WTC11 (cell line): ENCODE measurements at regions not wholly inside any gene's neighbourhood (a gene's known extent, or its start where the extent isn't known, plus 50 kb on each side); places are given as distances from the start of the nearest gene placed in this dataset.

Source experiments
- ATAC-seq: fragments of 200-7000 bp; cut with Tn5 transposase; 2 replicates; pipeline ENCODE4 v1.10.0; 2021; ENCODE audit warnings: mild to moderate bottlenecking, moderate library complexity
- CTCF ChIA-PET: fragments of 300-600 bp; sonication (Branson Sonifier 250); formaldehyde crosslinking; loops from one replicate; lab custom pipeline; 2021; ENCODE audit warnings: antibody characterized with exemption; lab: Charles Lee
- POLR2A ChIA-PET: fragments of 350-600 bp; sonication (Branson Sonifier 250); formaldehyde crosslinking; loops from one replicate; lab custom pipeline; 2021; ENCODE audit warnings: antibody characterized with exemption; lab: Charles Lee
- DNase-seq: peaks from one replicate; pipeline ENCODE4 v3.0.0; 2021; ENCODE audit warnings: low spot score
- H3K27ac Mint-ChIP-seq: 2 replicates; pipeline ENCODE4 v1.8.0; 2021; ENCODE audit warnings: mixed read lengths
- H3K27me3 Mint-ChIP-seq: 2 replicates; pipeline ENCODE4 v1.8.0; 2021; ENCODE audit warnings: low read depth, mild to moderate bottlenecking, moderate library complexity, mixed read lengths
- H3K36me3 Mint-ChIP-seq: 2 replicates; pipeline ENCODE4 v1.8.0; 2021; ENCODE audit warnings: mixed read lengths
- H3K4me1 Mint-ChIP-seq: 2 replicates; pipeline ENCODE4 v1.8.0; 2022; ENCODE audit warnings: mixed read lengths
- H3K4me3 Mint-ChIP-seq: 2 replicates; pipeline ENCODE4 v1.8.0; 2021; ENCODE audit warnings: mild to moderate bottlenecking, moderate library complexity, mixed read lengths
- H3K9me3 Mint-ChIP-seq: 2 replicates; pipeline ENCODE4 v1.8.0; 2021; ENCODE audit warnings: mixed read lengths
- FOXJ3 ChIP-seq: sonication (generic); formaldehyde crosslinking; IDR thresholded peaks from 2 replicates; pipeline ENCODE4 v1.9.0; 2021; ENCODE audit warnings: missing genetic modification reagents, mild to moderate bottlenecking, borderline replicate concordance
- FOXK1 ChIP-seq: sonication (generic); formaldehyde crosslinking; IDR thresholded peaks from 2 replicates; pipeline ENCODE4 v1.8.0; 2022; ENCODE audit warnings: mild to moderate bottlenecking, moderate library complexity, missing genetic modification reagents
- GABPB1 ChIP-seq: sonication (generic); formaldehyde crosslinking; IDR thresholded peaks from 2 replicates; pipeline ENCODE4 v1.8.1; 2023; ENCODE audit warnings: mild to moderate bottlenecking, missing genetic modification reagents
- GRHL2 ChIP-seq: fragments of 250-450 bp; sonication (Bioruptor Pico); IDR thresholded peaks from 2 replicates; pipeline ENCODE4 v1.8.0; 2022; ENCODE audit warnings: mild to moderate bottlenecking, moderate library complexity; ENCODE audit not compliant: insufficient replicate concordance, severe bottlenecking
- GTF2I ChIP-seq: fragments of 250-450 bp; sonication (Bioruptor Pico); conservative IDR thresholded peaks from 2 replicates; pipeline ENCODE4 v1.4.0; 2021; ENCODE audit warnings: mild to moderate bottlenecking
- JAZF1 ChIP-seq: fragments of 250-450 bp; sonication (Bioruptor Pico); IDR thresholded peaks from 2 replicates; pipeline ENCODE4 v1.9.0; 2021; ENCODE audit warnings: moderate library complexity, mild to moderate bottlenecking, inconsistent platforms
- JUN ChIP-seq: sonication (generic); formaldehyde crosslinking; IDR thresholded peaks from 2 replicates; pipeline ENCODE4 v1.8.0; 2023; ENCODE audit warnings: mild to moderate bottlenecking, missing genetic modification reagents
- PRRX2 ChIP-seq: fragments of 250-450 bp; sonication (Bioruptor Pico); IDR thresholded peaks from 2 replicates; pipeline ENCODE4 v1.8.0; 2021; ENCODE audit warnings: mild to moderate bottlenecking
- TEAD1 ChIP-seq: sonication (generic); formaldehyde crosslinking; IDR thresholded peaks from 2 replicates; pipeline ENCODE4 v1.8.0; 2022; ENCODE audit warnings: mild to moderate bottlenecking, missing genetic modification reagents
- TEAD4 ChIP-seq: sonication (generic); formaldehyde crosslinking; IDR thresholded peaks from 2 replicates; pipeline ENCODE4 v1.8.0; 2022; ENCODE audit warnings: mild to moderate bottlenecking, missing genetic modification reagents
- ZNF121 ChIP-seq: sonication (generic); formaldehyde crosslinking; IDR thresholded peaks from 2 replicates; pipeline ENCODE4 v1.8.0; 2023; ENCODE audit warnings: missing genetic modification reagents
- TF ChIP-seq, protein P1 (sequence below): sonication (generic); formaldehyde crosslinking; IDR thresholded peaks from 2 replicates; pipeline ENCODE4 v1.8.1; 2023; ENCODE audit warnings: mild to moderate bottlenecking, missing genetic modification reagents, moderate library complexity
- TF ChIP-seq, protein P2 (sequence below): sonication (generic); formaldehyde crosslinking; IDR thresholded peaks from 2 replicates; pipeline ENCODE4 v1.8.1; 2023; ENCODE audit warnings: mild to moderate bottlenecking, missing genetic modification reagents, moderate library complexity
- TF ChIP-seq, protein P3 (sequence below): fragments of 250-450 bp; sonication (Bioruptor Pico); IDR thresholded peaks from 2 replicates; pipeline ENCODE4 v1.9.0; 2021; ENCODE audit warnings: mild to moderate bottlenecking
- TF ChIP-seq, protein P4 (sequence below): fragments of 250-450 bp; sonication (Bioruptor Pico); conservative IDR thresholded peaks from 2 replicates; pipeline ENCODE4 v1.9.0; 2021; ENCODE audit warnings: mild to moderate bottlenecking
- TF ChIP-seq, protein P5 (sequence below): sonication (generic); formaldehyde crosslinking; IDR thresholded peaks from 2 replicates; pipeline ENCODE4 v1.8.0; 2022; ENCODE audit warnings: mild to moderate bottlenecking, missing genetic modification reagents
- TF ChIP-seq, protein P6 (sequence below): sonication (generic); formaldehyde crosslinking; IDR thresholded peaks from 2 replicates; pipeline ENCODE4 v1.8.0; 2023; ENCODE audit warnings: missing genetic modification reagents
- TF ChIP-seq, protein P7 (sequence below): fragments of 250-450 bp; sonication (Bioruptor Pico); IDR thresholded peaks from 2 replicates; pipeline ENCODE4 v1.9.0; 2021; ENCODE audit warnings: mild to moderate bottlenecking, borderline replicate concordance
- TF ChIP-seq, protein P8 (sequence below): fragments of 200-600 bp; IDR thresholded peaks from 2 replicates; pipeline ENCODE4 v1.8.0; 2022; ENCODE audit warnings: antibody characterized with exemption

DNA sequence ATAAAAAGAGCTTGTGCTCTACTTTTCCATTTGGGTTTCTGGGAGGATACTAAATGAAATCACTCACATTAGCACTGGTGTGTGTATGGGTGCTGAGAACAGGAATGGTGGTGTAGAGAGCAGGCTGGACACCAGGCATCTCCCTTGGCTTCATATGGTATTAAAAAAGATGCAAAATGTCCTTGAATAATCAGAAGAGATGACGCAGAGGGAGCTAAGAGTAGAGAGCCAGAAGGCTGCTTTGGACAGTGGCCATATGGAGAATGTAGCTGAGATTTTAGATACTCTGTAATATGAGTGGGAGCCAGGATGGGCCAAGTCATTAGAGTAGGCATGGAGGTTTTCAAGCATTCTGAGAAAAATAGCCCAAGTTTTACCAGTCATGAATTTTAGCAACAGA lies 112.3 kb upstream of the ZRANB2 start:
- no peaks in the 10 kb centered on the region for H3K36me3 Mint-ChIP-seq
- H3K27me3 Mint-ChIP-seq: no peaks in the 10 kb centered on the region

More for the DNA sequence above, 112.3 kb upstream of the ZRANB2 start:
- H3K4me3 Mint-ChIP-seq: no peak overlapping the region
- ATAC-seq: no peak
- no peak for DNase-seq
- peaks cover 3% of the 10 kb centered on the region; the same call in 1 of the 2 replicates for H3K9me3 Mint-ChIP-seq
- ChIA-PET CTCF (no interaction called here), POLR2A (no interaction called here)
- no peaks in the 10 kb centered on the region for H3K4me1 Mint-ChIP-seq
- no peak for TF ChIP-seq JUN (CRISPR knock-in tag)
- TF ChIP-seq FOXJ3: no peak
- TF ChIP-seq, protein P1, sequence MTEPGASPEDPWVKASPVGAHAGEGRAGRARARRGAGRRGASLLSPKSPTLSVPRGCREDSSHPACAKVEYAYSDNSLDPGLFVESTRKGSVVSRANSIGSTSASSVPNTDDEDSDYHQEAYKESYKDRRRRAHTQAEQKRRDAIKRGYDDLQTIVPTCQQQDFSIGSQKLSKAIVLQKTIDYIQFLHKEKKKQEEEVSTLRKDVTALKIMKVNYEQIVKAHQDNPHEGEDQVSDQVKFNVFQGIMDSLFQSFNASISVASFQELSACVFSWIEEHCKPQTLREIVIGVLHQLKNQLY (CRISPR knock-in tag): no peak
- no peak for TF ChIP-seq TEAD4 (CRISPR knock-in tag)
- TF ChIP-seq FOXK1 (CRISPR knock-in tag): no peak
- TF ChIP-seq GABPB1 (CRISPR knock-in tag): no peak
- TF ChIP-seq GRHL2 (CRISPR knock-in tag): no peak
- TF ChIP-seq, protein P2, sequence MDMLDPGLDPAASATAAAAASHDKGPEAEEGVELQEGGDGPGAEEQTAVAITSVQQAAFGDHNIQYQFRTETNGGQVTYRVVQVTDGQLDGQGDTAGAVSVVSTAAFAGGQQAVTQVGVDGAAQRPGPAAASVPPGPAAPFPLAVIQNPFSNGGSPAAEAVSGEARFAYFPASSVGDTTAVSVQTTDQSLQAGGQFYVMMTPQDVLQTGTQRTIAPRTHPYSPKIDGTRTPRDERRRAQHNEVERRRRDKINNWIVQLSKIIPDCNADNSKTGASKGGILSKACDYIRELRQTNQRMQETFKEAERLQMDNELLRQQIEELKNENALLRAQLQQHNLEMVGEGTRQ: no peak
- TF ChIP-seq ZNF121 (CRISPR knock-in tag): no peak
- no peak for TF ChIP-seq TEAD1 (CRISPR knock-in tag)
- no peak for TF ChIP-seq JAZF1 (CRISPR knock-in tag)
- TF ChIP-seq, protein P3, sequence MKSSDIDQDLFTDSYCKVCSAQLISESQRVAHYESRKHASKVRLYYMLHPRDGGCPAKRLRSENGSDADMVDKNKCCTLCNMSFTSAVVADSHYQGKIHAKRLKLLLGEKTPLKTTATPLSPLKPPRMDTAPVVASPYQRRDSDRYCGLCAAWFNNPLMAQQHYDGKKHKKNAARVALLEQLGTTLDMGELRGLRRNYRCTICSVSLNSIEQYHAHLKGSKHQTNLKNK (CRISPR knock-in tag): no peak
- TF ChIP-seq, protein P4, sequence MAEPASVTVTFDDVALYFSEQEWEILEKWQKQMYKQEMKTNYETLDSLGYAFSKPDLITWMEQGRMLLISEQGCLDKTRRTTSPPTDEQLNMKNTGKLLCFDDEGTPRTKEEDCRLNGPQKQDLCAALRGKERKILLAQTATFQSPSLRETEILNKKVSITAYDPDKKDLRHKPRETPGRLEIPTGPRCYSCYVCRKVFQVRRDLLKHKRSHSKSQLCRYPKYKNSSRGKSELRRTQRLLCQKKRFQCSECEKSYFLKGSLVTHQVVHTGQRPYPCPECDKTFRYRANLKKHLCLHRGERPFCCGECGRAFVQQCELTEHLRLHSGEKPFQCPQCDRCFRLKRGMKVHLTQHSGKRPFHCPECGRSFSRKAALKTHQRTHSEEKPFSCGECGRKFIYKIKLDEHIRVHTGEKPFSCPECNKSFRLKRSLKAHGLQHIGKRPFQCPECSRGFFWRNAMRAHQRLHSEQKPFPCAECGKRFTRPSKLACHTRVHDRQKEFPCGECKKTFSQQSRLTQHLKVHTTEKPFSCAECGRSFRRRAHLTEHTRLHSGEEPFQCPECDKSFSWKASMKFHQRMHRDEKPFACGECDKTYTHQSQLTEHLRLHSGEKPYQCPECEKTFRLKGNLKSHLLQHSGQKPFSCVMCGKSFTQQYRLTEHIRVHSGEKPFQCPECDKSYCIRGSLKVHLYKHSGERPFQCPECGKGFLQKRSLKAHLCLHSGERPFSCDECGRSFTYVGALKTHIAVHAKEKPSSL (CRISPR knock-in tag): no peak
- TF ChIP-seq, protein P5, sequence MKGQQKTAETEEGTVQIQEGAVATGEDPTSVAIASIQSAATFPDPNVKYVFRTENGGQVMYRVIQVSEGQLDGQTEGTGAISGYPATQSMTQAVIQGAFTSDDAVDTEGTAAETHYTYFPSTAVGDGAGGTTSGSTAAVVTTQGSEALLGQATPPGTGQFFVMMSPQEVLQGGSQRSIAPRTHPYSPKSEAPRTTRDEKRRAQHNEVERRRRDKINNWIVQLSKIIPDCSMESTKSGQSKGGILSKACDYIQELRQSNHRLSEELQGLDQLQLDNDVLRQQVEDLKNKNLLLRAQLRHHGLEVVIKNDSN (CRISPR knock-in tag): no peak
- TF ChIP-seq GTF2I (CRISPR knock-in tag): no peak
- no peak for TF ChIP-seq PRRX2 (CRISPR knock-in tag)
- TF ChIP-seq, protein P6, sequence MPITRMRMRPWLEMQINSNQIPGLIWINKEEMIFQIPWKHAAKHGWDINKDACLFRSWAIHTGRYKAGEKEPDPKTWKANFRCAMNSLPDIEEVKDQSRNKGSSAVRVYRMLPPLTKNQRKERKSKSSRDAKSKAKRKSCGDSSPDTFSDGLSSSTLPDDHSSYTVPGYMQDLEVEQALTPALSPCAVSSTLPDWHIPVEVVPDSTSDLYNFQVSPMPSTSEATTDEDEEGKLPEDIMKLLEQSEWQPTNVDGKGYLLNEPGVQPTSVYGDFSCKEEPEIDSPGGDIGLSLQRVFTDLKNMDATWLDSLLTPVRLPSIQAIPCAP (CRISPR knock-in tag): no peak
- TF ChIP-seq, protein P7, sequence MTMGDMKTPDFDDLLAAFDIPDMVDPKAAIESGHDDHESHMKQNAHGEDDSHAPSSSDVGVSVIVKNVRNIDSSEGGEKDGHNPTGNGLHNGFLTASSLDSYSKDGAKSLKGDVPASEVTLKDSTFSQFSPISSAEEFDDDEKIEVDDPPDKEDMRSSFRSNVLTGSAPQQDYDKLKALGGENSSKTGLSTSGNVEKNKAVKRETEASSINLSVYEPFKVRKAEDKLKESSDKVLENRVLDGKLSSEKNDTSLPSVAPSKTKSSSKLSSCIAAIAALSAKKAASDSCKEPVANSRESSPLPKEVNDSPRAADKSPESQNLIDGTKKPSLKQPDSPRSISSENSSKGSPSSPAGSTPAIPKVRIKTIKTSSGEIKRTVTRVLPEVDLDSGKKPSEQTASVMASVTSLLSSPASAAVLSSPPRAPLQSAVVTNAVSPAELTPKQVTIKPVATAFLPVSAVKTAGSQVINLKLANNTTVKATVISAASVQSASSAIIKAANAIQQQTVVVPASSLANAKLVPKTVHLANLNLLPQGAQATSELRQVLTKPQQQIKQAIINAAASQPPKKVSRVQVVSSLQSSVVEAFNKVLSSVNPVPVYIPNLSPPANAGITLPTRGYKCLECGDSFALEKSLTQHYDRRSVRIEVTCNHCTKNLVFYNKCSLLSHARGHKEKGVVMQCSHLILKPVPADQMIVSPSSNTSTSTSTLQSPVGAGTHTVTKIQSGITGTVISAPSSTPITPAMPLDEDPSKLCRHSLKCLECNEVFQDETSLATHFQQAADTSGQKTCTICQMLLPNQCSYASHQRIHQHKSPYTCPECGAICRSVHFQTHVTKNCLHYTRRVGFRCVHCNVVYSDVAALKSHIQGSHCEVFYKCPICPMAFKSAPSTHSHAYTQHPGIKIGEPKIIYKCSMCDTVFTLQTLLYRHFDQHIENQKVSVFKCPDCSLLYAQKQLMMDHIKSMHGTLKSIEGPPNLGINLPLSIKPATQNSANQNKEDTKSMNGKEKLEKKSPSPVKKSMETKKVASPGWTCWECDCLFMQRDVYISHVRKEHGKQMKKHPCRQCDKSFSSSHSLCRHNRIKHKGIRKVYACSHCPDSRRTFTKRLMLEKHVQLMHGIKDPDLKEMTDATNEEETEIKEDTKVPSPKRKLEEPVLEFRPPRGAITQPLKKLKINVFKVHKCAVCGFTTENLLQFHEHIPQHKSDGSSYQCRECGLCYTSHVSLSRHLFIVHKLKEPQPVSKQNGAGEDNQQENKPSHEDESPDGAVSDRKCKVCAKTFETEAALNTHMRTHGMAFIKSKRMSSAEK (CRISPR knock-in tag): no peak
- TF ChIP-seq, protein P8, sequence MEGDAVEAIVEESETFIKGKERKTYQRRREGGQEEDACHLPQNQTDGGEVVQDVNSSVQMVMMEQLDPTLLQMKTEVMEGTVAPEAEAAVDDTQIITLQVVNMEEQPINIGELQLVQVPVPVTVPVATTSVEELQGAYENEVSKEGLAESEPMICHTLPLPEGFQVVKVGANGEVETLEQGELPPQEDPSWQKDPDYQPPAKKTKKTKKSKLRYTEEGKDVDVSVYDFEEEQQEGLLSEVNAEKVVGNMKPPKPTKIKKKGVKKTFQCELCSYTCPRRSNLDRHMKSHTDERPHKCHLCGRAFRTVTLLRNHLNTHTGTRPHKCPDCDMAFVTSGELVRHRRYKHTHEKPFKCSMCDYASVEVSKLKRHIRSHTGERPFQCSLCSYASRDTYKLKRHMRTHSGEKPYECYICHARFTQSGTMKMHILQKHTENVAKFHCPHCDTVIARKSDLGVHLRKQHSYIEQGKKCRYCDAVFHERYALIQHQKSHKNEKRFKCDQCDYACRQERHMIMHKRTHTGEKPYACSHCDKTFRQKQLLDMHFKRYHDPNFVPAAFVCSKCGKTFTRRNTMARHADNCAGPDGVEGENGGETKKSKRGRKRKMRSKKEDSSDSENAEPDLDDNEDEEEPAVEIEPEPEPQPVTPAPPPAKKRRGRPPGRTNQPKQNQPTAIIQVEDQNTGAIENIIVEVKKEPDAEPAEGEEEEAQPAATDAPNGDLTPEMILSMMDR: no peak
- no peak overlapping the region for H3K27ac Mint-ChIP-seq
